H1 (cell line): ENCODE measurements at regions not wholly inside any gene's neighbourhood (a gene's known extent, or its start where the extent isn't known, plus 50 kb on each side); places are given as distances from the start of the nearest gene placed in this dataset.

ENCODE experiments used
- CTCF ChIA-PET: fragments of 300-600 bp; sonication (Branson Sonifier 250); formaldehyde crosslinking; loops from one replicate; lab custom pipeline; 2021; ENCODE audit not compliant: partially characterized antibody; lab: Charles Lee
- POLR2A ChIA-PET: fragments of 300-600 bp; sonication (Branson Sonifier 250); formaldehyde crosslinking; loops from one replicate; lab custom pipeline; 2021; ENCODE audit warnings: inconsistent platforms; ENCODE audit not compliant: partially characterized antibody; lab: Charles Lee
- DNase-seq, 2 experiments: peaks; one replicate each; pipeline versions ENCODE4 v3.0.0 to v3.0.0-alpha.2; 2010 to 2022; ENCODE audit warnings: low spot score in 2 of 2, low read depth in 1 of 2, mixed read lengths in 1 of 2
- FAIRE-seq: peaks from 2 replicates; lab custom pipeline; 2011; peaks lifted over from hg19 to GRCh38; lab: Jason Lieb, UNC
- H2AFZ ChIP-seq: 2 replicates; pipeline ENCODE4 v1.8.1; 2012; ENCODE audit warnings: low read length, inconsistent platforms
- H2AK5ac ChIP-seq: 2 replicates; pipeline ENCODE4 v1.6.1; 2013; ENCODE audit warnings: low read depth, low read length
- H2BK120ac ChIP-seq: replicated peaks from 2 replicates; pipeline ENCODE3; 2013; ENCODE audit warnings: low read depth, low read length, inconsistent platforms
- H2BK12ac ChIP-seq: 2 replicates; pipeline ENCODE4 v1.6.1; 2013; ENCODE audit warnings: low read depth, low read length
- H2BK15ac ChIP-seq: 2 replicates; pipeline ENCODE4 v1.6.1; 2013; ENCODE audit warnings: low read length
- H2BK20ac ChIP-seq: 2 replicates; pipeline ENCODE4 v1.6.1; 2013; ENCODE audit warnings: low read length
- H2BK5ac ChIP-seq: 2 replicates; pipeline ENCODE4 v1.6.1; 2013; ENCODE audit warnings: low read depth, low read length
- H3K14ac ChIP-seq: 2 replicates; pipeline ENCODE4 v1.6.1; 2013; ENCODE audit warnings: inconsistent platforms; ENCODE audit not compliant: insufficient read length
- H3K18ac ChIP-seq: 2 replicates; pipeline ENCODE4 v1.6.1; 2013; ENCODE audit warnings: low read length; ENCODE audit errors: extremely low read depth
- H3K23ac ChIP-seq: 2 replicates; pipeline ENCODE4 v1.6.1; 2013; ENCODE audit warnings: inconsistent platforms; ENCODE audit not compliant: insufficient read length
- H3K23me2 ChIP-seq: 2 replicates; pipeline ENCODE4 v1.6.1; 2013; ENCODE audit warnings: low read depth, low read length
- H3K27ac ChIP-seq: 2 replicates; pipeline ENCODE4 v1.6.1; 2011; ENCODE audit warnings: low read depth, low read length, inconsistent platforms
- H3K27me3 ChIP-seq, 4 experiments: replicated peaks in 1 of 4; 1 replicate in 1 of 4; 2 replicates in 3 of 4; pipeline versions ENCODE4 v1.6.1 to v1.8.1; 2011 to 2013; ENCODE audit warnings: low read length in 3 of 4, mild to moderate bottlenecking in 3 of 4, inconsistent platforms in 2 of 4, mixed read lengths in 2 of 4, moderate library complexity in 1 of 4; ENCODE audit not compliant: control insufficient read depth in 3 of 4, insufficient read depth in 3 of 4; ENCODE audit errors: extremely low read depth in 1 of 4
- H3K36me3 ChIP-seq, 4 experiments: 2 replicates each; pipeline versions ENCODE4 v1.6.1 to v1.8.1; 2011 to 2013; ENCODE audit warnings: mild to moderate bottlenecking in 4 of 4, low read length in 3 of 4, moderate library complexity in 2 of 4, control low read depth in 1 of 4, inconsistent platforms in 1 of 4; ENCODE audit not compliant: insufficient read depth in 4 of 4, control insufficient read depth in 2 of 4
- H3K4ac ChIP-seq: replicated peaks from 2 replicates; pipeline ENCODE3; 2013; ENCODE audit warnings: low read length, low read depth, mixed read lengths, inconsistent platforms; ENCODE audit not compliant: insufficient read length
- H3K4me1 ChIP-seq, 4 experiments: replicated peaks in 1 of 4; 1 replicate in 1 of 4; 2 replicates in 3 of 4; pipeline versions ENCODE4 v1.6.1 to v1.8.1; 2011 to 2013; ENCODE audit warnings: low read length in 3 of 4, inconsistent platforms in 2 of 4, mixed read lengths in 1 of 4; ENCODE audit not compliant: insufficient read depth in 4 of 4, control insufficient read depth in 3 of 4
- H3K4me2 ChIP-seq, 2 experiments: 2 replicates each; pipeline versions ENCODE4 v1.6.1 to v1.8.1; 2011 to 2013; ENCODE audit warnings: low read depth in 2 of 2, low read length in 2 of 2, control low read depth in 1 of 2, inconsistent platforms in 1 of 2, mild to moderate bottlenecking in 1 of 2; ENCODE audit not compliant: insufficient read depth in 1 of 2
- H3K4me3 ChIP-seq, 4 experiments: fragments of 200-600, 300-600 bp in 1 of 4; sonication (generic), shearing (Covaris generic), sonication (Bioruptor Twin) in 1 of 4; 2 replicates each; pipeline versions ENCODE4 v1.5.1 to v1.8.1; 2011 to 2016; ENCODE audit warnings: low read length in 4 of 4, low read depth in 3 of 4, control low read depth in 2 of 4, inconsistent platforms in 2 of 4, mild to moderate bottlenecking in 2 of 4, mixed read lengths in 1 of 4, moderate library complexity in 1 of 4; ENCODE audit not compliant: insufficient read depth in 2 of 4; ENCODE audit errors: extremely low read depth in 1 of 4
- H3K56ac ChIP-seq: replicated peaks from 2 replicates; pipeline ENCODE3; 2013; ENCODE audit warnings: low read depth, mild to moderate bottlenecking, mixed read lengths, low read length, inconsistent platforms; ENCODE audit not compliant: insufficient read length
- H3K79me1 ChIP-seq: 2 replicates; pipeline ENCODE4 v1.6.1; 2013; ENCODE audit warnings: low read depth, low read length, control low read depth
- H3K79me2 ChIP-seq, 2 experiments: 2 replicates each; pipeline versions ENCODE4 v1.6.1 to v1.8.1; 2012 to 2013; ENCODE audit warnings: low read length in 2 of 2, mild to moderate bottlenecking in 2 of 2, inconsistent platforms in 1 of 2; ENCODE audit not compliant: insufficient read depth in 2 of 2, control insufficient read depth in 1 of 2
- H3K9ac ChIP-seq, 4 experiments: replicated peaks in 1 of 4; 1 replicate in 1 of 4; 2 replicates in 3 of 4; pipeline versions ENCODE4 v1.6.1 to v1.8.1; 2011 to 2013; ENCODE audit warnings: low read depth in 3 of 4, low read length in 3 of 4, control low read depth in 2 of 4, mild to moderate bottlenecking in 2 of 4, moderate library complexity in 2 of 4, inconsistent platforms in 1 of 4; ENCODE audit errors: extremely low read depth in 1 of 4
- H3K9me3 ChIP-seq, 2 experiments: 2 replicates each; pipeline versions ENCODE4 v1.6.1 to v1.8.1; 2012 to 2013; ENCODE audit warnings: mild to moderate bottlenecking in 2 of 2, moderate library complexity in 2 of 2, control low read depth in 1 of 2, inconsistent platforms in 1 of 2, low read depth in 1 of 2, low read length in 1 of 2, mixed read lengths in 1 of 2; ENCODE audit not compliant: insufficient read depth in 2 of 2
- H4K20me1 ChIP-seq, 2 experiments: replicated peaks in 1 of 2; 2 replicates each; pipeline versions ENCODE3 to v1.8.1; 2011 to 2013; ENCODE audit warnings: inconsistent platforms in 2 of 2, low read length in 2 of 2, mild to moderate bottlenecking in 1 of 2; ENCODE audit not compliant: insufficient read depth in 2 of 2, control insufficient read depth in 1 of 2
- H4K5ac ChIP-seq: 2 replicates; pipeline ENCODE4 v1.6.1; 2013; ENCODE audit warnings: low read length, low read depth, mixed read lengths, inconsistent platforms; ENCODE audit not compliant: insufficient read length
- H4K8ac ChIP-seq: 2 replicates; pipeline ENCODE4 v1.8.0; 2013; ENCODE audit warnings: mild to moderate bottlenecking, moderate library complexity, low read length, inconsistent platforms; ENCODE audit not compliant: insufficient read depth; ENCODE audit errors: extremely low read depth
- H4K91ac ChIP-seq: replicated peaks from 2 replicates; pipeline ENCODE3; 2013; ENCODE audit warnings: low read length, mixed read lengths, inconsistent platforms; ENCODE audit not compliant: insufficient read length
- ASH2L ChIP-seq: fragments of 200-600, 300-600 bp; sonication (generic); IDR thresholded peaks from one replicate; pipeline ENCODE4 v1.7.1; 2017; ENCODE audit warnings: low read length
- ATF3 ChIP-seq: IDR thresholded peaks from 2 replicates; pipeline ENCODE4 v1.6.1; 2011; ENCODE audit warnings: low read depth, mild to moderate bottlenecking, low read length; ENCODE audit not compliant: insufficient read depth
- BRCA1 ChIP-seq: IDR thresholded peaks from 2 replicates; pipeline ENCODE4 v1.6.1; 2012; ENCODE audit warnings: low read depth, low read length, improper control_type of control experiment
- CBX8 ChIP-seq: fragments of 300-800, 300-1000 bp; sonication (generic); IDR thresholded peaks from 2 replicates; pipeline ENCODE4 v1.7.1; 2016; ENCODE audit warnings: low read depth, low read length, borderline replicate concordance
- CTBP2 ChIP-seq: IDR thresholded peaks from 2 replicates; pipeline ENCODE4 v1.7.0; 2011; ENCODE audit warnings: borderline replicate concordance, mild to moderate bottlenecking, moderate library complexity, mixed read lengths, low read length; ENCODE audit not compliant: insufficient read depth, insufficient read length
- EP300 ChIP-seq, 2 experiments: IDR thresholded peaks; 1 replicate in 1 of 2; 2 replicates in 1 of 2; pipeline ENCODE4 v1.6.1; 2011 to 2012; ENCODE audit warnings: low read depth in 2 of 2, low read length in 2 of 2, mild to moderate bottlenecking in 2 of 2, borderline replicate concordance in 1 of 2, inconsistent platforms in 1 of 2, moderate library complexity in 1 of 2
- FOSL1 ChIP-seq: IDR thresholded peaks from 2 replicates; pipeline ENCODE4 v1.6.1; 2011; ENCODE audit warnings: mild to moderate bottlenecking, low read depth, low read length, moderate library complexity; ENCODE audit not compliant: insufficient read depth
- HDAC6 ChIP-seq: IDR thresholded peaks from one replicate; pipeline ENCODE4 v1.7.1; 2012; ENCODE audit warnings: low read depth, mild to moderate bottlenecking, inconsistent platforms, low read length, moderate library complexity
- JUND ChIP-seq: IDR thresholded peaks from 2 replicates; pipeline ENCODE4 v1.6.1; 2011; ENCODE audit warnings: mild to moderate bottlenecking, improper control_type of control experiment, low read length
- RAD21 ChIP-seq, 2 experiments: IDR thresholded peaks in 1 of 2; conservative IDR thresholded peaks in 1 of 2; 2 replicates each; pipeline ENCODE4 v1.6.1; 2011; ENCODE audit warnings: low read depth in 2 of 2, low read length in 2 of 2, improper control_type of control experiment in 1 of 2, inconsistent platforms in 1 of 2, mild to moderate bottlenecking in 1 of 2, moderate library complexity in 1 of 2
- SIN3A ChIP-seq, 2 experiments: IDR thresholded peaks in 1 of 2; conservative IDR thresholded peaks in 1 of 2; 2 replicates each; pipeline ENCODE4 v1.6.1; 2011 to 2012; ENCODE audit warnings: low read length in 2 of 2, improper control_type of control experiment in 1 of 2, low read depth in 1 of 2, mild to moderate bottlenecking in 1 of 2
- SP4 ChIP-seq: IDR thresholded peaks from 2 replicates; pipeline ENCODE4 v1.6.1; 2012; ENCODE audit warnings: low read length, inconsistent platforms
- TCF12 ChIP-seq: IDR thresholded peaks from 2 replicates; pipeline ENCODE4 v1.6.1; 2011; ENCODE audit warnings: low read depth, mild to moderate bottlenecking, low read length
- ZNF274 ChIP-seq: IDR thresholded peaks from 2 replicates; pipeline ENCODE4 v1.7.0; 2012; ENCODE audit warnings: low read length, borderline replicate concordance; ENCODE audit errors: extremely low read depth
- WGBS, 2 experiments: shearing (Covaris generic) in 1 of 2; methylation state at CpG; one replicate each; pipeline versions ENCODE4 v1.1.6 to v1.1.7; 2013 to 2015; ENCODE audit warnings: low lambda C conversion rate in 2 of 2, mixed read lengths in 2 of 2, inconsistent platforms in 1 of 2, low coverage in 1 of 2, missing lambda C conversion rate in 1 of 2; ENCODE audit not compliant: insufficient replicate concordance in 2 of 2, insufficient coverage in 1 of 2, insufficient read length in 1 of 2; ENCODE audit errors: extremely low coverage in 1 of 2, missing lambda C conversion rate in 1 of 2; 5-methylcytosine and 5-hydroxymethylcytosine counted together

- H2BK12ac ChIP-seq, result no peak overlapping the region
- no peaks in the 10 kb centered on the region for H3K79me2 ChIP-seq
- no peaks in the 10 kb centered on the region for H3K23me2 ChIP-seq
- no peak overlapping the region for H3K4ac ChIP-seq
- no peak overlapping the region for H3K9ac ChIP-seq
- H2BK5ac ChIP-seq, result no peak overlapping the region
- no peak overlapping the region for H2BK15ac ChIP-seq
- H3K4me2 ChIP-seq, result no peak overlapping the region
- no peak overlapping the region for H4K91ac ChIP-seq
- no peak overlapping the region for H2BK120ac ChIP-seq
- CTCF ChIA-PET, result interaction anchor here (0.6 to 1.6 kb wide), 4 partner anchors 13 to 681 kb away, joined by 3 to 5 read pairs (median 4); no protein-coding TSS in a partner anchor
- no peak overlapping the region for H4K8ac ChIP-seq
- no peak for FAIRE-seq
- H3K27me3 ChIP-seq, result no peaks in the 10 kb centered on the region
- peaks cover 8 to 18% of the 10 kb centered on the region in 2 experiments; a peak in 3 of 4 replicates for H3K9me3 ChIP-seq
- no peak overlapping the region for H3K18ac ChIP-seq
- H4K20me1 ChIP-seq, result no peaks in the 10 kb centered on the region
- H2AK5ac ChIP-seq, result no peak overlapping the region
- no peaks in the 10 kb centered on the region for H3K4me1 ChIP-seq
- H3K23ac ChIP-seq, result no peak overlapping the region
- POLR2A ChIA-PET, result no interaction called here
- H2BK20ac ChIP-seq, result no peak overlapping the region
- 90% methylated on average over 2 of the region's 2 CpGs; no CpG with 5 or more reads in 1 of the 2 experiments for WGBS, 2 experiments
- H3K36me3 ChIP-seq, result peaks cover 0 to 3% (median 0%) of the 10 kb centered on the region in 4 experiments; a peak in 1 of 8 replicates
- DNase-seq, result no peak
- TF ChIP-seq ATF3 (no peak), CBX8 (no peak), HDAC6 (no peak), TCF12 (no peak), BRCA1 (no peak), JUND (no peak), SP4 (no peak), EP300 (IDR thresholded peaks at IDR 0.05; ENCODE audit: borderline replicate concordance in 1 of 2, low read depth in 2 of 2, low read length in 2 of 2) (no peak), RAD21 (IDR thresholded peaks at IDR 0.05 in 1 of 2, conservative IDR thresholded peaks at IDR 0.05 in 1 of 2; ENCODE audit: low read depth in 2 of 2, low read length in 2 of 2) (no peak), ASH2L (no peak), FOSL1 (no peak), CTBP2 (no peak), SIN3A (conservative IDR thresholded peaks at IDR 0.05 in 1 of 2, IDR thresholded peaks at IDR 0.05 in 1 of 2; ENCODE audit: low read depth in 1 of 2, low read length in 2 of 2) (no peak), ZNF274 (no peak)
- TF ChIP-seq, all 59 proteins: peak for 0
- H3K27ac ChIP-seq, result no peak overlapping the region
- no peak overlapping the region for H3K4me3 ChIP-seq
- no peak overlapping the region for H4K5ac ChIP-seq
- no peak overlapping the region for H2AFZ ChIP-seq
- no peak overlapping the region for H3K14ac ChIP-seq
- H3K56ac ChIP-seq, result no peak overlapping the region
- no peaks in the 10 kb centered on the region for H3K79me1 ChIP-seq
Observed at GRCh38 chr1:95168028-95168427, 50.9 kb downstream of the TLCD4 start.
